ENCODE measurements at regions not wholly inside any gene's neighbourhood (a gene's known extent, or its start where the extent isn't known, plus 50 kb on each side); places are given as distances from the start of the nearest gene placed in this dataset.

- TF ChIP-seq CTCF (IDR thresholded peaks at IDR 0.05) (no peak), POLR2A (IDR thresholded peaks at IDR 0.05) (no peak)
Measured at GRCh38 chr10:44201011-44201410, 183.9 kb downstream of the CXCL12 start.
